Ascending aorta (tissue), 2 donors: ENCODE measurements at regions not wholly inside any gene's neighbourhood (a gene's known extent, or its start where the extent isn't known, plus 50 kb on each side); places are given as distances from the start of the nearest gene placed in this dataset.

ENCODE experiments used
- DNase-seq, 2 donors: peaks; one replicate each; pipeline ENCODE4 v3.0.0-alpha.2; 2019; ENCODE audit warnings: low spot score in 2 of 2
- H3K27ac ChIP-seq, 2 donors: fragments of 200-600 bp; sonication (generic); one replicate each; pipeline ENCODE4 v1.5.1; 2016 to 2017; ENCODE audit warnings: mild to moderate bottlenecking in 1 of 2
- H3K27me3 ChIP-seq: fragments of 200-600 bp; sonication (generic); one replicate; pipeline ENCODE4 v1.5.1; 2017
- H3K36me3 ChIP-seq, 2 donors: fragments of 200-600 bp; sonication (generic); one replicate each; pipeline ENCODE4 v1.5.1; 2016
- H3K4me1 ChIP-seq, 2 donors: fragments of 200-600 bp; sonication (generic); one replicate each; pipeline ENCODE4 v1.5.1; 2016 to 2017; ENCODE audit warnings: mild to moderate bottlenecking in 1 of 2
- H3K4me3 ChIP-seq, 2 donors: fragments of 200-600 bp; sonication (generic); one replicate each; pipeline ENCODE4 v1.5.1; 2016 to 2017; ENCODE audit warnings: mild to moderate bottlenecking in 1 of 2
- H3K9me3 ChIP-seq, 2 donors: fragments of 200-600 bp; sonication (generic); one replicate each; pipeline ENCODE4 v1.5.1; 2016
- CTCF ChIP-seq, 3 experiments: fragments of 200-600 bp in 2 of 3; fragments of 450-650 bp in 1 of 3; sonication (generic) in 2 of 3; IDR thresholded peaks; one replicate each; pipeline ENCODE4 v1.5.1; 2016 to 2019; ENCODE audit warnings: antibody characterized with exemption in 3 of 3, mild to moderate bottlenecking in 1 of 3, moderate library complexity in 1 of 3
- intact Hi-C: fragments of 100-400 bp; cut with DNase I; formaldehyde crosslinking; loops from one replicate; pipeline ENCODE4 v1.15.1; 2023

- no peaks in the 10 kb centered on the region for H3K27me3 ChIP-seq
- no peaks in the 10 kb centered on the region for H3K36me3 ChIP-seq
- no peaks in the 10 kb centered on the region for H3K9me3 ChIP-seq
- no peak for DNase-seq
- no peak overlapping the region for H3K4me3 ChIP-seq
- no peak for TF ChIP-seq CTCF (IDR thresholded peaks at IDR 0.05)
- H3K4me1 ChIP-seq = peaks cover 3 to 7% of the 10 kb centered on the region in 2 donors
- H3K27ac ChIP-seq = no peak overlapping the region
- intact Hi-C loops = no loop called here
These were observed 81.0 kb downstream of the MIS18A start for GRCh38 chr21:32197896-32198295.

GRCh38 chr21:32196001-32196400 lies 82.8 kb downstream of the MIS18A start:
- Histone ChIP-seq H3K4me3 (no peak overlapping the region), H3K4me1 (peaks cover 3 to 7% of the 10 kb centered on the region in 2 donors), H3K9me3 (no peaks in the 10 kb centered on the region), H3K27ac (no peak overlapping the region), H3K36me3 (no peaks in the 10 kb centered on the region), H3K27me3 (no peaks in the 10 kb centered on the region)
- DNase-seq = no peak
- intact Hi-C loops = no loop called here
- TF ChIP-seq CTCF (IDR thresholded peaks at IDR 0.05) = no peak

GRCh38 chr21:32193098-32193465 lies 85.8 kb downstream of the MIS18A start:
- TF ChIP-seq CTCF (IDR thresholded peaks at IDR 0.05) = no peak
- Histone ChIP-seq H3K4me3 (no peak overlapping the region), H3K4me1 (peaks cover 2 to 3% of the 10 kb centered on the region in 2 donors), H3K27ac (no peak overlapping the region), H3K27me3 (no peaks in the 10 kb centered on the region), H3K9me3 (no peaks in the 10 kb centered on the region), H3K36me3 (no peaks in the 10 kb centered on the region)
- intact Hi-C loops = no loop called here
- DNase-seq = no peak

GRCh38 chr21:32192291-32193097 lies 86.4 kb downstream of the MIS18A start:
- H3K27ac ChIP-seq = no peak overlapping the region
- H3K9me3 ChIP-seq = no peaks in the 10 kb centered on the region
- H3K36me3 ChIP-seq = no peaks in the 10 kb centered on the region
- no peaks in the 10 kb centered on the region for H3K27me3 ChIP-seq
- no peak for TF ChIP-seq CTCF (IDR thresholded peaks at IDR 0.05)
- no peak overlapping the region for H3K4me3 ChIP-seq
- intact Hi-C loops = no loop called here
- no peak for DNase-seq
- H3K4me1 ChIP-seq = no peaks in the 10 kb centered on the region

- Histone ChIP-seq H3K27ac (no peak overlapping the region), H3K4me1 (no peaks in the 10 kb centered on the region), H3K9me3 (no peaks in the 10 kb centered on the region), H3K4me3 (no peak overlapping the region), H3K27me3 (no peaks in the 10 kb centered on the region), H3K36me3 (no peaks in the 10 kb centered on the region)
- no peak for DNase-seq
- intact Hi-C loops = no loop called here
- no peak for TF ChIP-seq CTCF (IDR thresholded peaks at IDR 0.05)
These were observed 88.2 kb downstream of the MIS18A start for GRCh38 chr21:32190493-32191144.
